AG04450 (cell line): ENCODE measurements at regions not wholly inside any gene's neighbourhood (a gene's known extent, or its start where the extent isn't known, plus 50 kb on each side); places are given as distances from the start of the nearest gene placed in this dataset.

Source experiments
- CTCF ChIA-PET: fragments of 300-600, 350-600 bp; formaldehyde crosslinking; extraction: SDS; loops from one replicate; lab custom pipeline; 2022; ENCODE audit warnings: antibody characterized with exemption, inconsistent platforms; lab: Charles Lee
- POLR2A ChIA-PET: fragments of 350-600 bp; formaldehyde crosslinking; extraction: SDS; loops from one replicate; lab custom pipeline; 2021; ENCODE audit warnings: antibody characterized with exemption, inconsistent platforms; lab: Yijun Ruan, JAX
- DNase-seq: peaks from one replicate; pipeline ENCODE4 v3.0.0-alpha.2; 2011; ENCODE audit warnings: low read depth, low spot score
- H3K27ac ChIP-seq: one replicate; pipeline ENCODE4 v1.5.1; 2012; ENCODE audit warnings: low read depth, low read length, control low read depth
- H3K27me3 ChIP-seq: one replicate; pipeline ENCODE4 v1.6.0; 2012; ENCODE audit warnings: low read length; ENCODE audit not compliant: control insufficient read depth, insufficient read depth
- H3K4me3 ChIP-seq: 2 replicates; pipeline ENCODE4 v1.5.1; 2011; ENCODE audit warnings: mild to moderate bottlenecking, low read depth, low read length, control low read depth
- H3K9me3 ChIP-seq: 2 replicates; pipeline ENCODE4 v1.5.1; 2012; ENCODE audit warnings: low read length; ENCODE audit not compliant: control insufficient read depth, insufficient read depth
- TF ChIP-seq, protein P1 (sequence below): IDR thresholded peaks from 2 replicates; pipeline ENCODE4 v1.5.1; 2011; ENCODE audit warnings: low read depth, low read length, control low read depth, inconsistent platforms

DNA sequence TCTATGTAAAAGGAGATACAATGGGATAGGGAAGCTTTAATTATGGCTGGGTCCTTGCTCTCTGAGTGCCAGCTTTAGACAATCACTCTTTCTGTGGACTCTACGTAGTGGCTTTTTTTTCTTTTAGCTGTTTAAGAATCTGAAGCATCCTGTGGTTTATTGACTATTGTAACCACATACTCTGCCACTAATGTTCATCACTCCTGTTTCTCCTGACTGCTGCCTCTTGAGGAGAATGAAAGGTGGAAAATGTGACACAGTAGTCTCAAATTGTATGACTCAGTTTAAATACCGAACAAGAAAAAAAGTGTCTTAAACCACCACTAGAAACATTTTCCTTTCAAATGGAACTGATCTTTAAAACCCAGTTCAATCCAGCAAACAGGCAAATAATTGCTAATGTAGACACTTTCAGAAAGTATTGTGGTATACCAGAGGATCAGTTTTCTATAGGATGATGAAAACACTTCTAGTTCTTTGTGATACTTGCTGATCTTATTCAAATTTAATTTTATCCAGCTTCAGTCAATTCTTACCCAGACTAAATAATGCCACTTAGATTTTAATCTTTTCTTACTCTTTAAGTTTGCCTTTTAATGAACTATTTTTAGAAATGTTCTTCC lies 302.7 kb upstream of the PMFBP1 start:
- TF ChIP-seq, protein P1, sequence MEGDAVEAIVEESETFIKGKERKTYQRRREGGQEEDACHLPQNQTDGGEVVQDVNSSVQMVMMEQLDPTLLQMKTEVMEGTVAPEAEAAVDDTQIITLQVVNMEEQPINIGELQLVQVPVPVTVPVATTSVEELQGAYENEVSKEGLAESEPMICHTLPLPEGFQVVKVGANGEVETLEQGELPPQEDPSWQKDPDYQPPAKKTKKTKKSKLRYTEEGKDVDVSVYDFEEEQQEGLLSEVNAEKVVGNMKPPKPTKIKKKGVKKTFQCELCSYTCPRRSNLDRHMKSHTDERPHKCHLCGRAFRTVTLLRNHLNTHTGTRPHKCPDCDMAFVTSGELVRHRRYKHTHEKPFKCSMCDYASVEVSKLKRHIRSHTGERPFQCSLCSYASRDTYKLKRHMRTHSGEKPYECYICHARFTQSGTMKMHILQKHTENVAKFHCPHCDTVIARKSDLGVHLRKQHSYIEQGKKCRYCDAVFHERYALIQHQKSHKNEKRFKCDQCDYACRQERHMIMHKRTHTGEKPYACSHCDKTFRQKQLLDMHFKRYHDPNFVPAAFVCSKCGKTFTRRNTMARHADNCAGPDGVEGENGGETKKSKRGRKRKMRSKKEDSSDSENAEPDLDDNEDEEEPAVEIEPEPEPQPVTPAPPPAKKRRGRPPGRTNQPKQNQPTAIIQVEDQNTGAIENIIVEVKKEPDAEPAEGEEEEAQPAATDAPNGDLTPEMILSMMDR, result no peak
- CTCF ChIA-PET, result interaction anchor here (0.5 to 1.1 kb wide), 5 partner anchors 28 to 1404 kb away, joined by 3 to 4 read pairs (median 3); no protein-coding TSS in a partner anchor
- H3K27ac ChIP-seq, result no peak overlapping the region
- no peaks in the 10 kb centered on the region for H3K9me3 ChIP-seq
- POLR2A ChIA-PET, result no interaction called here
- DNase-seq, result peak; percentile 16
- no peaks in the 10 kb centered on the region for H3K27me3 ChIP-seq
- H3K4me3 ChIP-seq, result no peak overlapping the region

DNA sequence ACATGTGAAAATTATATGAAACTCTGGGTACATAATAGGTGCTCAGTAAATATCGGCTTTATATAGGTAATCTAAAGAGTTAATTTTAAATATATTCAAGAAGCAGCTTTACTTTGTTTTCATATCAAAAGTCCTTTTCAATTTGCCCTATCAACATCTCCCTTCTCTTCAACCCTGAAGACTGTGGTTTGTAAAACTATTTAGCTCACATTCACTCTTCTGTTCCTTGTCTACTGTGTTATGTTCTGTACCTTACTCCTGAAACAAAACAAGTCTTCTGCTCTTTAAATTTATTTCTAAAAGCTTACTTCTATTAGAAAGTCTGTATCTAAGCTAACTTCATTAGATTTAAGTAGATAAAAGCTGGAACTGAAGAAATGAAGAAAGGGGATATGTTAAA lies 301.7 kb upstream of the PMFBP1 start:
- Histone ChIP-seq H3K27ac (no peak overlapping the region), H3K4me3 (no peak overlapping the region), H3K27me3 (no peaks in the 10 kb centered on the region), H3K9me3 (no peaks in the 10 kb centered on the region)
- ChIA-PET POLR2A (interaction anchor here (0.5 kb wide), 1 partner anchor 9 kb away, joined by 3 read pairs; no protein-coding TSS in a partner anchor), CTCF (interaction anchor here (0.7 to 1.0 kb wide), 4 partner anchors 74 to 1405 kb away, joined by 3 read pairs; no protein-coding TSS in a partner anchor)
- TF ChIP-seq, protein P1, result no peak
- DNase-seq, result no peak

DNA sequence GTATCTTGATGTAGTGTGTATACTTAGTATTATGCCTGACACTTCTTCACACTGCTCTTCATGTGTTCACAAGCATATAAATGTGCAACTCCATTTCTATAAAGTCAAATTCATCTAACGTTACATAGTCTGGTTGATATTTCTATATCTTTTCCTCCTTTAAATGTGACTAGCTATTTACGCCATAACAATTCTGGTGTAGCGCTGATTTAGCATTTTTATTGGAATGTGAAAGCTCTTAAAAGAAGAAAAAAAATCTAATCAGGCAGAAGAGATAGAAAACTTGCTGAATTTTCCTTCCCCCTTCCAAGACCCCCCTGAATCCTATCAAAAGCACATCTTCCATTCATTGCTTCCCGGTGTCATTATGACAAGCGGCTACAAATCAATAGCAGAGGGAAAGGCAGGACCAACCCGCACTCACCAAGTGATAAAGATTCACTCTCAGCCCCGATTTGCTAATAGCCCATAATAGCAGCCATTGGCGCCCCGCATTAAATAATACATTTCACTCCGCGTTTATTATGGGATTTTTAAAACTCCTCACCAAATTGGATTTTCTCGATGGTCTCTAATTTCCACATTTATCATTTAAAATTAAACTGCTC lies 299.5 kb upstream of the PMFBP1 start:
- DNase-seq, result no peak
- no peaks in the 10 kb centered on the region for H3K9me3 ChIP-seq
- POLR2A ChIA-PET, result interaction anchor here (0.6 kb wide), 1 partner anchor 460 kb away, joined by 4 read pairs; no protein-coding TSS in a partner anchor
- H3K27ac ChIP-seq, result no peak overlapping the region
- no peaks in the 10 kb centered on the region for H3K27me3 ChIP-seq
- TF ChIP-seq, protein P1, result no peak
- no peak overlapping the region for H3K4me3 ChIP-seq
- CTCF ChIA-PET, result interaction anchor here (0.9 to 8.9 kb wide), 2 partner anchors 227 to 347 kb away, joined by 4 to 157 read pairs; no protein-coding TSS in a partner anchor

DNA sequence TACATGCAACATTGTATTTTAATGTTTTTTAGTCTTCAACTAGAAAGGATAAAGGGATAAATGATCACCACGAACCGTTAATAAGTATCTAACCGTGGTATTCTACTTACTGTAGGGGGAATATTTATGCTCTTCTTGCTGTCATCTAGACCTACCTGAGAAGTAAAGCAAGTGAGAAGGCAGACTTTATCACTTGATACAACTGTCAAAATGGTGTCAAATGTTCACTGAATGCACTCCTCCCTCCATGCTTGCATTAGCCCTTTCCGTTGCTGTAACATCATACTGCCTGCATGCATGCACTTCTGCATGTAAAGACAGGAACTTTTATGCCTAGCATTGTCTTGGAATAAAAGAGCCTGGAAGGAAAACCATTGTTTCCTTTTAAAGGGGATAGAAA lies 298.6 kb upstream of the PMFBP1 start:
- TF ChIP-seq, protein P1, result no peak
- CTCF ChIA-PET, result interaction anchor here (0.9 to 8.9 kb wide), 2 partner anchors 227 to 346 kb away, joined by 4 to 157 read pairs; no protein-coding TSS in a partner anchor
- POLR2A ChIA-PET, result no interaction called here
- Histone ChIP-seq H3K27ac (no peak overlapping the region), H3K9me3 (no peaks in the 10 kb centered on the region), H3K27me3 (no peaks in the 10 kb centered on the region), H3K4me3 (no peak overlapping the region)
- no peak for DNase-seq

DNA sequence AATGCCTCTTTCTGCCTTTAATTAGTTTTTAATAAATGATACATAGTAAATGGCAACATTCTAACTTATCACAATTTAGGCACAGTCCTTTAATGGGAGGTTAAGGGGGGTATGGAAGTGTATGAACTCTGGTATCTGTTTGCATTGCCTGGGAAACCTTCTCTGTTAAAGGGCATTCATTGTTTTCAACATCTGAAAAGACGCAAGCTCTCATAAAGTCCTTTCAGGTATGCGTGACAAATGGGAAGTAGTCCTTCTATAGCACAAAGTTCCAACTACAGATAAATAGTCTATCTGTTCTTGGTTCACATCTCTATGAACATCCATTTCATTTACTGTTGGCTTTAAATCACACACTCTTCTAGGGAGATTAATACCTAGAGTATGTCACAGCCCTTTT lies 298.0 kb upstream of the PMFBP1 start:
- DNase-seq, result no peak
- CTCF ChIA-PET, result interaction anchor here (8.9 kb wide), 1 partner anchor 226 kb away, joined by 157 read pairs; no protein-coding TSS in a partner anchor
- Histone ChIP-seq H3K27ac (no peak overlapping the region), H3K4me3 (no peak overlapping the region), H3K27me3 (no peaks in the 10 kb centered on the region), H3K9me3 (no peaks in the 10 kb centered on the region)
- POLR2A ChIA-PET, result no interaction called here
- TF ChIP-seq, protein P1, result no peak
